ENCODE measurements at regions not wholly inside any gene's neighbourhood (a gene's known extent, or its start where the extent isn't known, plus 50 kb on each side); places are given as distances from the start of the nearest gene placed in this dataset.

GRCh38 chr4:28730304-28730703, 1869.7 kb downstream of the STIM2 start:
- no peak for TF ChIP-seq CTCF (IDR thresholded peaks at IDR 0.05; ENCODE audit: insufficient read depth, low read length)
- no peak for TF ChIP-seq GABPA (IDR thresholded peaks at IDR 0.05; ENCODE audit: low read depth)
- TF ChIP-seq SPI1 (IDR thresholded peaks at IDR 0.05; ENCODE audit: borderline replicate concordance, low read depth): no peak
- no peak for TF ChIP-seq REST (IDR thresholded peaks at IDR 0.05; ENCODE audit: insufficient replicate concordance, low read depth)
- no peak for TF ChIP-seq POLR2AphosphoS5 (IDR thresholded peaks at IDR 0.05; ENCODE audit: low read depth)
- no peak overlapping the region for H3K4me3 ChIP-seq (replicated peaks; ENCODE audit: insufficient read depth, low read length)
- no peak for DNase-seq (ENCODE audit: low read depth in 1 of 2, low spot score in 1 of 2)
- no peak overlapping the region for H3K27ac ChIP-seq (replicated peaks)
- no peaks in the 10 kb centered on the region for H3K27me3 ChIP-seq (ENCODE audit: insufficient read depth, poor library complexity, severe bottlenecking)

GRCh38 chr4:28744066-28744465, 1883.4 kb downstream of the STIM2 start:
- H3K4me3 ChIP-seq (replicated peaks; ENCODE audit: insufficient read depth, low read length): no peak overlapping the region
- no peak for DNase-seq (ENCODE audit: low read depth in 1 of 2, low spot score in 1 of 2)
- no peak overlapping the region for H3K27ac ChIP-seq (replicated peaks)
- TF ChIP-seq POLR2AphosphoS5 (IDR thresholded peaks at IDR 0.05; ENCODE audit: low read depth) (no peak), REST (IDR thresholded peaks at IDR 0.05; ENCODE audit: insufficient replicate concordance, low read depth) (no peak), CTCF (IDR thresholded peaks at IDR 0.05; ENCODE audit: insufficient read depth, low read length) (no peak), SPI1 (IDR thresholded peaks at IDR 0.05; ENCODE audit: borderline replicate concordance, low read depth) (no peak), GABPA (IDR thresholded peaks at IDR 0.05; ENCODE audit: low read depth) (no peak)
- no peaks in the 10 kb centered on the region for H3K27me3 ChIP-seq (ENCODE audit: insufficient read depth, poor library complexity, severe bottlenecking)

DNA sequence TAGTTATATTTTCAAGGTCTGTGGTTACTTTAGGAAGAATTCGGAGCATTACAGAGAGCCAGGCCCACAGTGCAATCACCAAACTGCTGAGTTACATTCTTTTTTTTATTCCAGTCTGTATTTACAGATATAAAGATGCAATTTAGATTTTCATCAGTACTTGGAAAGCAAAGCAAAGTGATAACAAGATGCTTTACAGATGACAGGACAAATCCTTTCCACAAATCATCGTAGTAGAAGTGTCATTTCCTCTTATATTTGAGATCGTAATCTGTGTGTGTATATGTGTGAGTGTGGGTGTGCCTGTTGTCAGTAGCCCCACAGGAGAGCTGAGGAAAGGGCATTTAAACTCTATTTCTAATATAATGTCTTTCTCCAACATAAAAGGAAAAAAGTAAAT, 1893.7 kb downstream of the STIM2 start:
- no peak for DNase-seq (ENCODE audit: low read depth in 1 of 2, low spot score in 1 of 2)
- TF ChIP-seq CTCF (IDR thresholded peaks at IDR 0.05; ENCODE audit: insufficient read depth, low read length): no peak
- TF ChIP-seq SPI1 (IDR thresholded peaks at IDR 0.05; ENCODE audit: borderline replicate concordance, low read depth): no peak
- no peak for TF ChIP-seq POLR2AphosphoS5 (IDR thresholded peaks at IDR 0.05; ENCODE audit: low read depth)
- TF ChIP-seq REST (IDR thresholded peaks at IDR 0.05; ENCODE audit: insufficient replicate concordance, low read depth): no peak
- no peak for TF ChIP-seq GABPA (IDR thresholded peaks at IDR 0.05; ENCODE audit: low read depth)
- H3K27ac ChIP-seq (replicated peaks): no peak overlapping the region
- no peak overlapping the region for H3K4me3 ChIP-seq (replicated peaks; ENCODE audit: insufficient read depth, low read length)
- no peaks in the 10 kb centered on the region for H3K27me3 ChIP-seq (ENCODE audit: insufficient read depth, poor library complexity, severe bottlenecking)

Data from HL-60 (cell line).